AG04450 (cell line): ENCODE measurements at regions not wholly inside any gene's neighbourhood (a gene's known extent, or its start where the extent isn't known, plus 50 kb on each side); places are given as distances from the start of the nearest gene placed in this dataset.
"Not testable (repeated sequence)": the region's sequence is repeated elsewhere in the genome, so short reads cannot be mapped to it uniquely, and the experiment has no call there.

Experiments used
- CTCF ChIA-PET: fragments of 300-600, 350-600 bp; formaldehyde crosslinking; extraction: SDS; loops from one replicate; lab custom pipeline; 2022; ENCODE audit warnings: antibody characterized with exemption, inconsistent platforms; lab: Charles Lee
- POLR2A ChIA-PET: fragments of 350-600 bp; formaldehyde crosslinking; extraction: SDS; loops from one replicate; lab custom pipeline; 2021; ENCODE audit warnings: antibody characterized with exemption, inconsistent platforms; lab: Yijun Ruan, JAX
- DNase-seq: peaks from one replicate; pipeline ENCODE4 v3.0.0-alpha.2; 2011; ENCODE audit warnings: low read depth, low spot score
- H3K27ac ChIP-seq: one replicate; pipeline ENCODE4 v1.5.1; 2012; ENCODE audit warnings: low read depth, low read length, control low read depth
- H3K27me3 ChIP-seq: one replicate; pipeline ENCODE4 v1.6.0; 2012; ENCODE audit warnings: low read length; ENCODE audit not compliant: control insufficient read depth, insufficient read depth
- H3K4me3 ChIP-seq: 2 replicates; pipeline ENCODE4 v1.5.1; 2011; ENCODE audit warnings: mild to moderate bottlenecking, low read depth, low read length, control low read depth
- H3K9me3 ChIP-seq: 2 replicates; pipeline ENCODE4 v1.5.1; 2012; ENCODE audit warnings: low read length; ENCODE audit not compliant: control insufficient read depth, insufficient read depth
- TF ChIP-seq, protein P1 (sequence below): IDR thresholded peaks from 2 replicates; pipeline ENCODE4 v1.5.1; 2011; ENCODE audit warnings: low read depth, low read length, control low read depth, inconsistent platforms

DNA sequence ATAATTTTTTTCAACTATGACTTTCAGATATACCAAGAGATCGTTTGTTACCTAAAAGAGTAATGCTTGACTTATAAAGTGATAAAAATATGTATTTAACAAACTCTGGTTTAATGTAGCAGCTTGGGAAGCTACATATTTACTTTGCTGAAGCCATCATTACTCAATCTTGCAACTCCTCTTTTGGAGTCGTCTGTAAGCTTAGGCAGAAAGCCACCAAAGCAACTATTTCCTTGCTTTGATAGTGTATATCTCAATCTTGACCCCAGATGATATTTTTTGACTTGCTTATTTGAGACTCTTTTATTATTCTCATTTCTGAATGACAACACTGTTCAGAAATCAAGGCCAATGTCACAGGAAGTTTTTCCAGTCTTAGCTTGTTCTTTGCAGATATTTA lies 183.0 kb downstream of the SAMD5 start:
- H3K27ac ChIP-seq, result no peak overlapping the region
- H3K9me3 ChIP-seq, result no peaks in the 10 kb centered on the region
- DNase-seq, result no peak
- ChIA-PET POLR2A (no interaction called here), CTCF (interaction anchor here (1.2 kb wide), 1 partner anchor 9 kb away, joined by 3 read pairs; no protein-coding TSS in a partner anchor)
- no peak overlapping the region for H3K4me3 ChIP-seq
- no peaks in the 10 kb centered on the region for H3K27me3 ChIP-seq
- TF ChIP-seq, protein P1, sequence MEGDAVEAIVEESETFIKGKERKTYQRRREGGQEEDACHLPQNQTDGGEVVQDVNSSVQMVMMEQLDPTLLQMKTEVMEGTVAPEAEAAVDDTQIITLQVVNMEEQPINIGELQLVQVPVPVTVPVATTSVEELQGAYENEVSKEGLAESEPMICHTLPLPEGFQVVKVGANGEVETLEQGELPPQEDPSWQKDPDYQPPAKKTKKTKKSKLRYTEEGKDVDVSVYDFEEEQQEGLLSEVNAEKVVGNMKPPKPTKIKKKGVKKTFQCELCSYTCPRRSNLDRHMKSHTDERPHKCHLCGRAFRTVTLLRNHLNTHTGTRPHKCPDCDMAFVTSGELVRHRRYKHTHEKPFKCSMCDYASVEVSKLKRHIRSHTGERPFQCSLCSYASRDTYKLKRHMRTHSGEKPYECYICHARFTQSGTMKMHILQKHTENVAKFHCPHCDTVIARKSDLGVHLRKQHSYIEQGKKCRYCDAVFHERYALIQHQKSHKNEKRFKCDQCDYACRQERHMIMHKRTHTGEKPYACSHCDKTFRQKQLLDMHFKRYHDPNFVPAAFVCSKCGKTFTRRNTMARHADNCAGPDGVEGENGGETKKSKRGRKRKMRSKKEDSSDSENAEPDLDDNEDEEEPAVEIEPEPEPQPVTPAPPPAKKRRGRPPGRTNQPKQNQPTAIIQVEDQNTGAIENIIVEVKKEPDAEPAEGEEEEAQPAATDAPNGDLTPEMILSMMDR, result no peak

DNA sequence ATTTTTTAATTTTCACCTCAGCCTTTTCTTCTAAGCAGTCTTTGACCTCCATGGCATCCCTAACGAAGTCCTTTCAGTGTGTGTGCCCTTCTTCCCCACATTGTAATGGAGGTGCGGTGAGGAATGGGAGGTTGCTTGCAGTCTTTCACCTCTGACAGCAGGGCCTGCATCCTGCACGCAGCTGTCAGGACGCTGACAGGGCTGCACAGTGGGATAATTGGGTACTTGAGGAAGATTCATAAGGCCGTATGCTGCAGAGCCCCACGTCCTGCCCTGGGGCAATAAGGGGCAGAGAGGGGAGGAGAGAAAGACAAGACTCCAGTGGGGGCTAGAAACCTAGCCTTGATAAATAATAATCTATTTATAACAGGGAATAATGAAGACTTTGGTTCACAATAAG lies 184.7 kb downstream of the SAMD5 start:
- CTCF ChIA-PET, result no interaction called here
- TF ChIP-seq, protein P1, result no peak
- Histone ChIP-seq H3K27ac (no peak overlapping the region), H3K27me3 (no peaks in the 10 kb centered on the region), H3K9me3 (no peaks in the 10 kb centered on the region), H3K4me3 (no peak overlapping the region)
- POLR2A ChIA-PET, result no interaction called here
- no peak for DNase-seq

DNA sequence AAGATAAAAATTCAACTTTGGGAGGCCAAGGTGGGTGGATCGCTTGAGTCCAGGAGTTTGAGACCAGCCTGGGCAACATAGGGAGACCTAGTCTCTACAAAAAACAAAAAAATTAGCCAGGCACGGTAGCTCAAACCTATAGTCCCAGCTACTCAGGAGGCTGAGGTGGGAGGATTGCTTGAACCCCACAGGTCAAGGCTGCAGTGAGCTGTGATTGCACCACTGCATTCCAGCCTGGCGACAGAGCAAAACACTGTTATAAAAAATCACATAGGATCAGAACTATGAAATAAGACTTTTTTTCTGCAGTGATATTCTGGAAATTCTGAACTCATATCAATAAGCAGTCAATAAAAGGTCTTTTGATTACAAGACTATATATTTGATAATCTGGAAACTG lies 186.1 kb downstream of the SAMD5 start:
- CTCF ChIA-PET, H3K4me3 ChIP-seq, H3K27ac ChIP-seq, POLR2A ChIA-PET, H3K9me3 ChIP-seq, H3K27me3 ChIP-seq, DNase-seq: not testable (repeated sequence)

DNA sequence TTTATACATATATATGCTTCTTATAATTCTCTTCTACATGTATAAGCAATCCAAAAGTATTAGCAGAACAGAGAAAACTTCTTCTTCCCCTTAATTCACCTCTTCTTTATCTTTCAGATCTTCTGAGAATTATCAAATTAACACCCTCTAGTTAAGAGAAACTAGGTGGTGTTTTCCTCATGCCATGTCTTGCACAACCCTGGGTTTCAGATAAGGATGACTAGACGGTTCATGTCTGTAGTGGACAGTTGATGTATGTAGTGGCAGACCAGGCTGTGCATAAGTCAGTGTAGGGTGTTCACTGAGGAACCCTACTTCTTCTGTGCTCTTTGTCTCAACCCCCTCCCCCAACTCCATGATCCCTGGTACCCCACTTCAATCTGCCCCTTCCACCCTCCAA lies 187.3 kb downstream of the SAMD5 start:
- ChIA-PET CTCF (no interaction called here), POLR2A (no interaction called here)
- Histone ChIP-seq H3K27me3 (no peaks in the 10 kb centered on the region), H3K9me3 (no peaks in the 10 kb centered on the region), H3K4me3 (no peak overlapping the region), H3K27ac (no peak overlapping the region)
- TF ChIP-seq, protein P1, result no peak
- DNase-seq, result no peak

DNA sequence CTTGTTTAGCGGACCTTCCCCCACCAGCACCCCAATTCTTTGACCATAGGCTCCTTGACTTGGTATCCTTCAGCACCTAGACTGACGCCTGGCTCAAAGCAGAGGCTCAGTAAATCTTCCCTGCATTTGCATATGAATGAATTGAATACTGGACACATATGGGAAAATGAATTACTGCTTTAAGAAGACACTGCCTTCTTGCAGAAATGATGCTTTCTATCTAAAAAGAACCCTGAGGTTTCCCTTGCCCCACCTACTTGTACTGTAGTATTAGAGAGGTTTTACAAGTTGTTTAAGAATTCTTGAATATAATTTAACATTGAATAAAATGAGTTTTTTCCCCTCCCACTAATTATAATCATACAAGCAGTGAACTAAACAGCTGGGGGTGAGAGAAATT lies 190.7 kb downstream of the SAMD5 start:
- no peak for DNase-seq
- no peak overlapping the region for H3K4me3 ChIP-seq
- ChIA-PET CTCF (no interaction called here), POLR2A (no interaction called here)
- TF ChIP-seq, protein P1, result no peak
- H3K9me3 ChIP-seq, result no peaks in the 10 kb centered on the region
- H3K27me3 ChIP-seq, result no peaks in the 10 kb centered on the region
- no peak overlapping the region for H3K27ac ChIP-seq

DNA sequence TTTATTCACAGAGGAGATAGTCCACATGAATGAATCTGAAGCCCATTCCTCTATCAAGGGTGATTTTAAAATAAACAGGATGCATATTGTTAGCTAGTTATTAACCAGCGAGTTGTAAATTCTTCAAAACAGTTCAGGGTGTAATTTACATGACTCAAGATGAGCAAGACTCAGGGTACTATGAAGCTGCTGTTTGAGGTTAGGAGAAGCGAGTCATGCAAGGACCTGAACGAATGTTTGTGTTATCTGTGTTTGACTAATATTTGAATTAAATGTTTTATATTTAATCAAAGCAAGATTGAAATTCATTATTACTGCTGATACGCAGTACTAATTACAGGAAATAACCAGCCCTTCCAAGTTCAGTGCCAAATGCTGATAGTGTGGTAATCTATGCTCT lies 191.1 kb downstream of the SAMD5 start:
- peak; percentile 33 for DNase-seq
- Histone ChIP-seq H3K27me3 (no peaks in the 10 kb centered on the region), H3K4me3 (no peak overlapping the region), H3K9me3 (no peaks in the 10 kb centered on the region), H3K27ac (no peak overlapping the region)
- ChIA-PET POLR2A (no interaction called here), CTCF (interaction anchor here (1.0 kb wide), 1 partner anchor 9 kb away, joined by 3 read pairs; no protein-coding TSS in a partner anchor)
- TF ChIP-seq, protein P1, result no peak
